NOMO-1 treated with DMSO at 0.1 percent for 48 hours (cell line): ENCODE measurements at regions not wholly inside any gene's neighbourhood (a gene's known extent, or its start where the extent isn't known, plus 50 kb on each side); places are given as distances from the start of the nearest gene placed in this dataset.

Experiments
- DNase-seq: peaks from one replicate; lab custom pipeline; 2025; ENCODE audit not compliant: unreplicated experiment; lab: John Stamatoyannopoulos, UW

DNA sequence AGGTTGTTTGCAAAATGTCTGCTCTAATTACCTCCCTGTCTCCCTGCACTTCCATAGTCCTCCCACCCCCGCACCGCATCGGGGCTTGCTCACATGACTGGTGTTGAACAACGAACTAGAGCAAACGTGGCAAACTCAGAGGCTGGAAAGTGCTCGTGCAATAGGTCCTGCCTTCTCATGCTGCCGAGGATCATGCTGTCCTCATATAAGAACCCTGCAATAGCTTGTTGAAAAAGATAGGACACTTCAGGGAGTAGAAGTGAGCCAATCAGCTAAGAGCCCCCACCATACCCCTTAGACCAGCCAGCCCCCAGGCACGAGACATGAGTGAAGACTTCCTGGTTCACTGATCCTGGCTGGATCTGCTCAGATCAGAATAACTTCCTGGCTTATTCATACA, 219.2 kb downstream of the C6orf118 start:
- DNase-seq = no peak

DNA sequence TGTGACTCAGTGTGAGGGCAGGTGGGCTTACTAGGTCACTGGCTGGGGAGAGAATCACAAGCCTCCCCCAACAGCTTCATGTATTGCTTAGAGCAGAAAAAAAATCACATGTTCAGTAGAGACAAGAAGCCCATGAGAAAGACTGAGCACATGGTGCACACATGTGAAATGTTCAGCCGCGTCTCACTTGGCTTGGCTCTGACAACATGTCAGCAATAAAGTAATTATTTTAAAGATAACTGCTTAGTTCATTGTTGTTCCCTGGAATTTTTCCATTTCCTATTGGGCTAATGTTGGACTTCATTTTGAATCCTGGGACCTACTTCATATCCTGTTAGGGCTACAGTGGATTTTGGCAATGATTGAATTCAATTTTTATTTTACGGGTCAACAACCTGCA, 222.6 kb downstream of the C6orf118 start:
- DNase-seq = no peak

DNA sequence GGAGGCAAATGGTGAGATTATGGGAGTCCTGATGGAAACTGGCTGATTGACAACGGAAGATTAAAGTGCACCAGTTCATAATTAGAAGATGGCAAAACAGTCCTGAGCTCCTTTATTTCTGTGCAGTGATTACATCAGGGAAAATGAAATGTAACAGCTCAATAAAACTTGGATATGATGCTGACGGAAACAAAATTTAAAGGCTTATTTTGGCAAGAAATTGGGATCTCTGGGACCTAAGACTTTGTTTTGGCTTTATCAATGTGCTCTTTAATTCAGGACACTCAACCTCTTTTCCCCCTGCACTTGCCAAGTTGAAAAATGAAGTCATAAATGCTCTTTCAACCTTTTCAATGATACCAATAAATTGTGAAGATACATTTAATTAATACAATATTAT, 226.8 kb downstream of the C6orf118 start:
- DNase-seq = no peak

DNA sequence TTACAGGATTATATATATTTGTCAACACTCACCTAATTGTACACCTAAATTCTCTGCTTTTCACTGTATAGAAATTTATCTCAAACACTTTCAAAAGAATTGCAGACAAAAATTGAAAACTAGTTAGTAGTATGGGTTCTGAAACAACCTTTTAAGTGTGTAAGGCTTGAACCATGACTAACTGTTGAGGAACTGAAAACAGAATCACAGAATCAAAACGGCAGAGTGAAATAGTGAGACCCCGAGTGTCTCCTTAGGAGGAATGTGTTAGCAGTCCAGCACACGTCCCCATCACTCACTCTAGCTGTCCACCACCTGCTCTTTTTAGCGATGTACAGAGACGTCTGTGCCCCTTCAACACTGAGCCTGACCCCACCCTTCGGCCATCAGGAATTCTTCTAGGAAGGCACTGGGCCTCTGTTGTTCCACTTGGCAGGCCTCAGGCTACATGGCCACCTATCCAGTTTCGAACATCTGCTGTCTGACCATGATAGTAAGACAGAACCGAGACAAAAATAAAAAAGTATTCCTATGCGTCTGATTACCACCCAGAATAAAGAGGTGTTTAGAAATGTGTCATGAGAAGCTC, 227.4 kb downstream of the C6orf118 start:
- no peak for DNase-seq

DNA sequence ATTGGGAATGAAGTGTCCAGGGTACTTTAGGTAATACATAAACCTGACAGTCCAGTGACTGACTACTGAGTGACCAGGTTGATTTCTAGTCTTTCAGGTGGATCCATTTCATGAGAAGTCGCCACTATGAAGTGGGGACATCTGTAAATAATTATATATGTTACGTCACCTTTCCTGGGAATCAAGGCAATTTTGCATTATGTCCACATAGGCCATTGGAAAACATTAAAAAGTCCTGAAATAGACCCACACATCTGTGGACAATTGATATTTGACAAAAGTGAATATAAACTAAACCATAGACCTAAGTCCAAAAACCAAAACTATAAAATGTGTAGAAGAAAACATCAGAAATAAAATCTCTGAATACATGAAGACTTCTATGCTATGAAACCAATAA, 231.5 kb downstream of the C6orf118 start:
- DNase-seq = no peak

DNA sequence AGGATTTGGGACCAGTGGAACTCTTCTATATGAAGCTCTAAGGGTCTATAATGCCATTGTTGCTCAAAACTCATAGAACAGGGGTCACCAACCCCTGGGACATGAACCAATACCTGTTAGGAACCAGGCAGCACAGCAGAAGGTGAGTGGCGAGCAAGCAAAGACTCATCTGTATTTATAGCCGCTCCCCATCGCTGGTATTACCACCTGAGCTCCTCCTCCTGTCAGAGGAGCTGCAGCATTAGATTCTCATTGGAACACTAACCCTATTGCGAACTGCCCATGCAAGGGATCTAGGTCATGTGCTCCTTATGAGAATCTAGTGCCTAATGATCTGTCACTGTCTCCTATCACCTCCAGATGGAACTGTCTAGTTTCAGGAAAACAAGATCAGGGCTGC, 237.5 kb downstream of the C6orf118 start:
- DNase-seq = no peak

DNA sequence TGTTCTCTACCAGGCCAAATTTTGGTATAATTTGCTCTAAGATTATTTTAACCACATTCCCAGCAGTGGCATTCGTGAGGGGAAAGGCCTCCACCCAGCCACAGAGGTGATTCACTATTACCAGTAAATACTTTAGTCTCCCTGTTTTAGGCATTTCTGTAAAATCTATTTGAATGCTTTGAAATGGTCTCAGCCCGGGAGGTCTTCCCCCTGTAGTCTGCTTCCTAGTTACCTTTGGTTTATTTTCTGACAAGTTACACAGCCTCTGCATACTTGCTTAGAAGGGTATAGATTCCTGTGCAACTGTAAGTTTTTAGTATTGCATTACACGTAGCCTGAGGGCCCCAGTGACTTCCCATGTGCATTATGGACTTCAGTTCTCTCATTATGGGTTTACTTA, 248.7 kb downstream of the C6orf118 start:
- DNase-seq = no peak

DNA sequence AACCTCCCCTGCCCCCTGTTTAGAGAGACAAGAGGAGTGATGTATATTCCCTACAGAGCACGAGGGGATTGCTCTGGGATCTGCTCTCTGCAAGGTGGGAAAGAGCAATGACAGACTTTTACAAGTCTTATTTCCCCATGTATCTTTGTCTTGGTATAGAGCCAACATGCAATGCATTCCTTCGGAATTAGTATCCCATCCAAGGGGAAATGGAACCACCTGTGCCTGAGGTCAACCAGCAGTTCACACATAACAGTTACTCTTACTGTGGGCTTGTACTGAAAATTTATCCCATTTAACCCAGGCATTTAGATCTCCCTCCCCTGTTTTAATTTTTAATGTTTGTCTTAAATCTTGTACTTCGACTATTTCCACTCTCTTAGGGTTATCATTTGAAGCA, 250.4 kb downstream of the C6orf118 start:
- no peak for DNase-seq

DNA sequence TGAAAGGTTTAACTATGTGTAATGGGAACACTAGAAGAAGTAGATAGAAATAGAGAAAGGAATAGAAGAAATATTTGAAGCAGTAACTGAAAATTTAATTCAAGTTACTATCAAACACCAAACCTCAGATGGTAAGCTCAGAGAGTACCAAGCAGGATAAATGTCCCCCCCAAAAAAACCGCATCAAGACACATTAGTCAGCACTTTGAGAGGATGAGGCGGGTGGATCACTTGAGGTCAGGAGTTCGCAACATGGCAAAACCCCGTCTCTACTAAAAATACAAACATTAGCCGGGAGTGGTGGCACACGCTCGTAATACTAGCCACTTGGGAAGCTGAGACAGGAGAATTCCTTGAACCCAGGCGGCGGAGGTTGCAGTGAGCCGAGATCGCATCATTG, 253.1 kb downstream of the C6orf118 start:
- DNase-seq = no peak

DNA sequence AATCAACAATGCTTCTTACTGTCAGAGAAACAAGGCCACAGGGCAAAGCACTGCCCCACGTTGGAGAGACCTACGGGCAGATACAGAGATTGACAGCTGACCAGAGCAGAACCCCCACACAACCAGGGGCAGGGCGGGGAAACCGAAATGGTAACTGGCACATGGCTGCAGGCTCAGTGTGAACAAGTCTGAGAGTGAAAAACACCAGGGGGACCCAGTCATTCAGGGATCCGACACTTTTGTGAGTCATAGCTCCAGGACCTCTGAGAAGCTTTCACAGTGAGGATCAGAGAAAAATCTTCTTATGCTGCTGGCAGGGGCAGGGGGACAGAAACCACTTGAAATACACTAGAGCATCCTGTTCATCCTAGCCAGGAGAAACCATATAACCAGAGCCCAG, 254.2 kb downstream of the C6orf118 start:
- DNase-seq = no peak

DNA sequence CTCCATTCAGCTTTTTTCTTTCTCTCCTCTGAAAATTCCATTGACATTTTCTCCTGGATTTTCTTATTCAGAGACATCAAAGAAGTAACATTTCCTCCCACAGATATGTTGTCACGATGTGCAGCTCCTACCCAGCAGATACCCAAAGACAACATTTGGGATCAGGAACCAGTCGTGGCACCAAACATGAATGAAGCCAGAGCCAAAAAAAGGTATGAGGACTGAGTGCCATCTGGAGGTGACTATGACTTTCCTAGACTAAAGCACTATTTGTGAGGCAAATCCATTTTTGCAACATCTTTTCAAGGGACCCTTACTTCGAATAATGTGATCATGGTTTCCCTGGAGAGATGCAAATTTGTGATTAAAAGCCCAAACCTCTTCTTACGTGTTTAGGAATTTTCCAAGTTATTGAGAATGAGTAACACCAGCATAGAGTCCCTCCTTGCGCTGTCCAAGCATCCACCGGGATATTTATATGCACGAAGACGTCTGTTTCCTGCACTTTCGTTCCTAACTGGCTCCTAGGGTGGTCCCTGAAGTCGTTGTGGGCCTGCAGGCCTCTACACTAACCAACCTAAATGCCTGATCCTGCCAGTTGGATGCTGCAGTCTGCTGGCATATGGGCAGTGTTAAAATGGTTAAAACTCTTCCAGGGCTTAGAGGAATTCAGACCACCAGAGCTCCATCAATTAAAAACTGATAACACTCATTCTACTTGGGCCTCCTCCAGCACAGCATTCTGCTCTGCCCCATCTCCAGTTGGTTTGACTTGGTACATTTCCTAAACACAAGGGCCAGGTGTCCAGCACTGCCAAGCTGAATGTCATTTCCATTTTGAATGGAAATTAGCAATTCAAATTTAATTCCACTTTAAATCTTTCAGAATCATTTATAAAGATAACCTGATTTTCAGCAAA, 256.6 kb downstream of the C6orf118 start:
- no peak for DNase-seq

DNA sequence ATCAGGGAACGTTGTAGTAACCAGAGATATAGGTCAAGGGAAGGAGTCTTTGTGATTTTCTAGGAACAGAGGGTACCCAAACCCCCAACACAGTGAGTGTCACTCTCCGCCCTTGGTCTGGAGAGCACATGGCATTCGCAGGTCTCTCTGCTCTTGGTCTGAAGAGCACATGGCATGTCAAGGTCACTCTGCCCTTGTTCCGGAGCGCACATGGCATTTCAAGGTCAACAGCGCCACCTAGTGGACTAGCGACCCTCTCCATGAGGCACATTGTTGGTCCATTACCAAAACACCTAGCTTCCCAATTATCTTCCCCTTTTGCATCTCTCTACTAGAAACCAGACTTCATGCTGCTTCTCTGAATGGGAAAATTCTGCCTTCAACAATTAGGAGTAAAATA, 260.0 kb downstream of the C6orf118 start:
- DNase-seq = no peak

DNA sequence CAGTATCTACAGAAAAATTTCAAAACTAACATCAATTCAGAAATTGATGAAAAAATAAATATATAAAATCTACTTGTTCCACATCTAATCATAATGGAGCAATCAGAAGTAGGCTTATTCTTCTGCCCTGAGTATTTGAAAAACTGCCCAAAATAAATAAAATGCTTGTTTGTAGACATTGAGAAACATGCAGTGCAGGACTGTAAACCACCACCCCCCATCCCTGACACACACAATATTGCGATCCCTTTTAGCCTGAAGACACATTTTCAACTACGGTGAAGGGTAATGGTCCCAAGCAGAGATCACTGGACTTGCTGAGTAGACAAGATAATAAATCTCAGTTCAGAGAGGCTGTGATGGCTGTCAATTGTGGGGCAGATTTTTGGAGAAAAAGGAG, 261.5 kb downstream of the C6orf118 start:
- no peak for DNase-seq

DNA sequence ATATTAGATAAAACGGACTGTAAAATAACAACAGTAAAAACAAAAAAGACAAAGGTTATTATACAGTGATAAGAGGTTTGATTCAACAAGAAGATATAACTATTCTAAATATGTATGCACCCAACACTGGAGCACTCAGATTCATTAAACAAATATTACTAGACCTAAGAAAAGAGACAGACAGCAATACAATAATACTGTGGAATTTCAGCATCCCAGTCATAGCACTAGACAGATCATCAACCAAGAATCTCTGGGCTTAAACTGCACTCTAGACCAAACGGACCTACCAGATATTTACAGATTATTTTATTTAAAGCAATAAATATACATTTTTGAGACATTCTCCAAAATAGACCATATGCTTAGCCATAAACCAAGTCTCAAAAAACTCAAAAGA, 263.8 kb downstream of the C6orf118 start:
- no peak for DNase-seq

DNA sequence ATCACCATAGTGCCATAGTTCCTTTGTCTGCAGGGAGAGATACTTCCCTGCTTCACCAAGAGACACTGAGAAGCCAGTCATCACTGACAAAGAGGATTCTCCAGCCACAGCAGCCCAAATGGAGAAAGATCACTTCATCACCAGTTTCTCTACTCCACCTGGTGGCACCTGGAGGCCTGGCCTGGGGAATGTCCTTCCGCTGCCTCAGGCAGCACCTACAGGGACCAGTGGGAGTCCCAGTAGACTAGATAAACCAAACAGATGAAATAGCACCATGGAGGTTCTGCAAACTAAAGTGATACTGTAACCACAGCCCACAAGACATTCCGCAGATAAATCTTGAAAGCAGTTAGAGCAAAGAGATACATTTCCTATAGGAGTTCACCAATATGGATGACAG, 266.5 kb downstream of the C6orf118 start:
- no peak for DNase-seq

DNA sequence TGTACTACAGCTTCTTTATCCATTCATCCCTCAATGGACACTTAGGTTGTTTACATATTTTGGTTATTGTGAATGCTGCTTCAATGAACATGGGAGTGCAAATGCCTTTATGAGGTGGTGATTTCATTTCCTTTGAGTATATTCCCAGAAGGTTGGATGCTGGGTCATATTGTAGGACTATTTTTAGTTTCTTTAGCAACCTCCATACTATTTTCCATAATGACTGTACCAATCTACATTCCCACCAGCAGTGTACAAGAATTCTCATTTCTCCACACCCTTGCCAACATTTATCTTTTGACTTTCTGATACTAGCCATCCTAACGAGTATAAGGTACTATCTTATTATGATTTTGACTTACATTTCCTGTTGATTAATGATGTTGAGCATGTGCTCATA, 269.0 kb downstream of the C6orf118 start:
- DNase-seq = no peak

DNA sequence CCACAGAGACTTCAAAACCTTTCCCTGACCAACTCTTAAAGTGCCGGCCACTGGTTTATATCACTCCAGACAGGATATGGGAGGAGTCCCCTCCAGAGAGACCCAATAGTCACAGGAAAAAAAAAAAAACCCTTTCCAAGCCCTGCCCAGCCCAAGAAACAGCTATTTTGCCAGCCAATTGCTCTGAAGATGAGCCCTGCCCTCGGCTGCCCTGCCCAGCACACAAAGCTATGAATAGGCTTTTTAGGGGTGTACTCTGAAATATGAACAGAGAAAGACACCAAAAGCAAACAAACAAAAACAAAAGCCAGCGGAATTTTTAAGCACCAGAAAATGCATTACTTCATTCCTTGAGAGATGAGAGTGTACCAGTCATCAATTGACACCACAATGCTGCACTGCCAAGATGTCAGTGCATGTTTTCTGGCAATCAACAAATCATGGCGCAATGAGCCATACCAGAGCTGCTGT, 275.1 kb downstream of the C6orf118 start:
- DNase-seq = no peak

DNA sequence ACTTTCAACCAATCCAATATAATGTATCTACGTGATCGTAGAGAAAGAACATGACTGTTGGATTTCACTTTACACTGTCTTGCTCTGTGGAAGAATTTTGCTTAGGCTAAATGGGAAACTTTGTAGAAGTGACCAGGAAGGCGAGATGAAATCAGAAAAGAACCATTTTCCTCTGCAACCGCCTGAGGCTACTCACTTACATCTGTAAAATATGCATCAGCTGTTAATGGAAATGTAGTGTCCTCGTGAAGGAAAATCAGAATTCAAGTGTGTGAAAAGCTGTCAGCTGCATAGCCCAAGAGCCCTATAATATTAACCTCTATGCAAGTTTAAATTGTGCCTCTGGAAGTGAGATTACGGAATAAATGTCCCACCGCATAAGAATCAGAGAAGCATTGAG, 277.9 kb downstream of the C6orf118 start:
- DNase-seq = no peak

DNA sequence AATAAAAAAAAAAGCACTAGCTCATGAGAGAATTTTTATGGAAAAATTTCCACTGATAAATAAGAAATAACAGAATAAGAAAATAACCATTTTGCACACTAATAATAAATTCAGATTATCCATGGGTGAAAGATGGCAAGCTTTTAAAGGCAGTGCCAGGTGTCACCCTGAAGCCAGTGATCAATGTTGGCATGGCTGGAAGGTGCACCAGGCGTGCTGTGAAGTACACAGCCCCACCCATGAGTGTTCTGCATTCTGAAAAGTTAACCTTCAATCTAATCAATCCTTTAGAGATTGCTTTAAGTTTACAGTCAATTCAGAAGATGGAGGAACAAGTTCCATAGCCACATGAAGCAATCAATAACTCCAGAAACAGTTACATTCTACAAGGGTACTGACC, 284.4 kb downstream of the C6orf118 start:
- no peak for DNase-seq

DNA sequence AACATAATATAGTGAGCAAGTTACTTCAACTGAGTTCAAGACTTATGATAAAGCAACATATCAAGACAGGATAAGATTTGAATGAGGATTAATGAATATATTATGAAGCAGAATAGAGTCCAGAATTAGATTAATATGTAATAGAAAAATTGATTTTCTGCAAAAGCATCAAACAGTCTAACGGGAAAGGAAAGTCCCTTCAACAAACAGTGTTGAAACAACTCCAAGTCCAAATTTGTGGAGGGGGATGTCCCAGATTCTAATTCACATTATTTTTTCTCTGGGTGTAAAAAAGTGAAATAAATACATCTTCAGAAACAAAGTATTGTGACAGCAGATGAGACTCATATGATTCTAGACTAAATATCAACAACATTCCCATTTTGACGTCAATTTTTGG, 289.7 kb downstream of the C6orf118 start:
- DNase-seq = no peak

DNA sequence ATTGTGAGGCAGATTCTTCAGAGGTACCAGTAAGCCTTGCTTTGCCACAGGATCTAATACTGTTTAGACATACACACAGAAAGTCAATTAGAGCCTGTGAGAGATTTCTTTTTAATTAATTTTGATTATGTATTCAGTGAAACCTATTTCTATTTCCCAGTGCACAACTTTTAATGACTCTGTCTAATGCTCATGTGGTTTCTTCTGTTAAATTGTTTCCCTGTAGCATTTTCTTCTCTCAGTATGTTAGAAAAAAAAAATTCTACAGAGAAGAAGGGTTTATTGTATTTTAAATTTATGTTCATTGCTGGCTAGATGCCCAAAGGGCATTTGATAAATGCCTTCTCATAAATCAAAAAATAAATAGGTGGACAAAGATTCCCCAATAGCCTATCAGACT, 293.7 kb downstream of the C6orf118 start:
- DNase-seq = no peak

DNA sequence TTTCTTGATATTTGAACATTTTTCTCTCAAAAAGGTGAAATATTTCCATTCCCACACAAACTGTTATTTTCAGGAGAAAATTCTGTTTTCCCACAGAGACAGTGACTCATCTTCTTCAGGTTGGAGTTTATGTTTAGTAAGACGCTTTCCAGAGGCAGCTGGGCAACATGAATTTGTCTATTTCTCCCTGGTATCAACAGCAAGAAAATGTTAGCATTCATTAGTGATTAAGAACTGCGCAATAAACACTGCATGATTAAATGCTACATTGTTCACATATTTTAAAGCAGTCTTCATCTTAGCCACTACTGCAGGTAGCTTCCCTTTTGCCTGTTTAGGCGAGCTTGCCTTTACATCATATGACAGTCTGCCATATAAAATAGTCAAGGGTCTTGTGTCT, 295.7 kb downstream of the C6orf118 start:
- no peak for DNase-seq

DNA sequence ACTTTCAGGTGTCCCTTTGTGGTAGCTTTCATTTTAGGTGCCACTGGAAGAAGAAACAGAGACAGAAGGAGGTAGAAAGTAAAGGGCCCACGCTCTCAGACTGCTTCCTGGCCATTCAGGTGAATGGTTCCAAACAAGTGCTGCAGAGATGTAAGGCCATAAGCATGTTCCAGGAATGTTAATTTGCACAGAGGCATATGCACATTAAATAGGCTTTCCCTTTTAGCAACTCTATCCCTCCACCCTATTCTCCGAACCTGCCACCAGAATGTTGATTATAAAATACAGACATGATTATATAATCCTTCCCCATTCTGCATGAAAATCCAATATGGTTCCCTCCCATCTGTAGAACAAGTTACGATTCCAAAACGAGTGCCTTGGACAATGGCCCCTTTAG, 297.2 kb downstream of the C6orf118 start:
- no peak for DNase-seq
